ENCODE measurements at regions not wholly inside any gene's neighbourhood (a gene's known extent, or its start where the extent isn't known, plus 50 kb on each side); places are given as distances from the start of the nearest gene placed in this dataset.

DNA sequence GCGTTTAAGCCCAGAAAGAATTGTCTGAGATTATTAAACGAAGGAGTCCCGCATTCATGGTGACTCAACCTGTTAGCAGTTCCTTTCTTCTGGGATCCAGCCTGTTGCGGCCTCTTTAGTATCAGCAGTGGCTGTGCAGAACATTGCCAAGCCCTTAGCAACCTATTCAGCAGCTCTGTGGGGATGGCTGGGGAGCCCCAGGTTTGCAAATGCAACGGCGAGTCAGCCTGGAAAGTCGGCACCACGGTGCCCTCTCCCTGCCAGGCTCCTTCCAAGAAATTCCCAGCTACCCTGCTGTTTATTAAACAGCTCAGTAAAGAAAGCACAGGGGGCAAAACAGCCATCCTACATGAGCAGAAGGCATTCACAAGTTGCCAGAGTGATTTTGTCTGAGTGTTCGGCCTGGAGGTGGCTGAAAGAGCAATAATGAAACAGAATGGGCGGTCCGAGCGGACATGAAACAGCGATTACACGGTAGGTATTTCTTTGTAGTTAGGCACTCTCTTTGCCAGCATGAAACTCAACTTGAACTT is 198.3 kb downstream of the BAMBI start:
- Histone ChIP-seq H3K36me3 (no peaks in the 10 kb centered on the region), H3K4me1 (ENCODE audit: control insufficient read depth in 1 of 2, low read depth in 2 of 2) (peaks cover 6 to 15% of the 10 kb centered on the region in 2 donors), H3K27me3 (replicated peaks; ENCODE audit: insufficient read depth) (no peaks in the 10 kb centered on the region), H3K9me3 (no peaks in the 10 kb centered on the region), H3K4me3 (no peak overlapping the region), H3K27ac (no peak overlapping the region)
- ATAC-seq (ENCODE audit: insufficient number of reproducible peaks, low FRiP score, low read depth), result no peak
- DNase-seq (ENCODE audit: low spot score), result no peak
- TF ChIP-seq, protein P1, sequence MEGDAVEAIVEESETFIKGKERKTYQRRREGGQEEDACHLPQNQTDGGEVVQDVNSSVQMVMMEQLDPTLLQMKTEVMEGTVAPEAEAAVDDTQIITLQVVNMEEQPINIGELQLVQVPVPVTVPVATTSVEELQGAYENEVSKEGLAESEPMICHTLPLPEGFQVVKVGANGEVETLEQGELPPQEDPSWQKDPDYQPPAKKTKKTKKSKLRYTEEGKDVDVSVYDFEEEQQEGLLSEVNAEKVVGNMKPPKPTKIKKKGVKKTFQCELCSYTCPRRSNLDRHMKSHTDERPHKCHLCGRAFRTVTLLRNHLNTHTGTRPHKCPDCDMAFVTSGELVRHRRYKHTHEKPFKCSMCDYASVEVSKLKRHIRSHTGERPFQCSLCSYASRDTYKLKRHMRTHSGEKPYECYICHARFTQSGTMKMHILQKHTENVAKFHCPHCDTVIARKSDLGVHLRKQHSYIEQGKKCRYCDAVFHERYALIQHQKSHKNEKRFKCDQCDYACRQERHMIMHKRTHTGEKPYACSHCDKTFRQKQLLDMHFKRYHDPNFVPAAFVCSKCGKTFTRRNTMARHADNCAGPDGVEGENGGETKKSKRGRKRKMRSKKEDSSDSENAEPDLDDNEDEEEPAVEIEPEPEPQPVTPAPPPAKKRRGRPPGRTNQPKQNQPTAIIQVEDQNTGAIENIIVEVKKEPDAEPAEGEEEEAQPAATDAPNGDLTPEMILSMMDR (IDR thresholded peaks at IDR 0.05), result no peak

DNA sequence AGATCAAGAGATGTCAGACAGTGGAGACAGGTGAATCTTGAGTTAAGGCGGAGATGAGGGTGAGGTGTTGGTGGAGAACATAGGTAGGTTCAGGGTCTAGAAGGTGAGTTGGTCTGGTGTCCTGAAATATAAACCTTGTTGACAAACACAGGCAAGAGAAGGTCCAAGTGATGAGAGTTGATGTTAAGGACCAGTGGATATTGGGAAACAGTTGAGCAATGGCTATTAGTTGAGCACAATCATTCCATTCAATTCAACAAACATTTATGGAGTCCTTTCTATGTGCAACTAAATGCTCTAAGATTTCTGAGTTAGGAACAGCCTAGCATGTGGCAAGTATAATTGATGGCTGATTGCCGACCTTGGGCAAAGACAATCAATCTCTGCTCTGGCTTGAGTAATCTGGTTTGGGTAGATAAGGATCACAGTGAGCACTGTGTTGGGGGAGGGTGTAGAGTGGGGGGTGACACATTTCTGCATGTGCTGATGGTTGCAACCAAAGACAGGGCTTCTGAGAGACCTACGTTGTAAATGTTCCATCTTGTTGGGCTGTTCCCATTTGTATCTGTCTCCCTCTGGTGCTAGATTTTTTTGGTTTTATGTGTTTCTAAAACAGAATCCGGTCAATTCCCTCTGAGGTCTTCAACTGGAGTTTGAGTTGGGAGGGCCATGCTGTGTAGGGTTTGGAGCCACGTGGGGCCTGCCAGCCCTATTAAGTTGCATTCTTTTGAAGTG is 201.1 kb downstream of the BAMBI start:
- H3K27ac ChIP-seq, result peak overlapping the region in 1 of 2 donors; percentile 93
- TF ChIP-seq, protein P1 (IDR thresholded peaks at IDR 0.05), result no peak
- no peaks in the 10 kb centered on the region for H3K27me3 ChIP-seq (replicated peaks; ENCODE audit: insufficient read depth)
- H3K4me1 ChIP-seq (ENCODE audit: control insufficient read depth in 1 of 2, low read depth in 2 of 2), result peaks cover 6 to 27% of the 10 kb centered on the region in 2 donors
- DNase-seq (ENCODE audit: low spot score) (no peak), ATAC-seq (ENCODE audit: insufficient number of reproducible peaks, low FRiP score, low read depth) (no peak)
- H3K4me3 ChIP-seq, result no peak overlapping the region
- H3K9me3 ChIP-seq, result no peaks in the 10 kb centered on the region
- no peaks in the 10 kb centered on the region for H3K36me3 ChIP-seq

DNA sequence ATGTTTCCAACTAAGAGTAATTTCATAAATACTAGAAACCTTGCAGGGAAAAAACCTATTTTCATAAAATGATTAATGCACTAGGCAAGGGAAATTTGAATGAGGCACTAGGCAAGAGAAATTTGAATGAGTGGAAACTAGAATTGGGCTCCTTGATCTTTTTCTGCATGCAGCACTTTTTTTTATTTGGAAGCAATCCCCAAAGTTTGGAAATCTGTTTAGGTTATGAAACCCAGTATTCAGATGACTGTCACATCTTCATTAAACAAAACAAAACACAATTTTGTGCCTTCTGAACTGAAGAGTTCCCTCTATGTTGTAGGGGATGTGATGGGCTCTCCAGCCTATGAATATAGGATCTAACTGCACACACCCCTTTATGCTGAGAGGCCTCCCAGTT is 201.9 kb downstream of the BAMBI start:
- TF ChIP-seq, protein P1 (IDR thresholded peaks at IDR 0.05), result no peak
- H3K9me3 ChIP-seq, result no peaks in the 10 kb centered on the region
- ATAC-seq (ENCODE audit: insufficient number of reproducible peaks, low FRiP score, low read depth), result no peak
- no peak for DNase-seq (ENCODE audit: low spot score)
- H3K36me3 ChIP-seq, result no peaks in the 10 kb centered on the region
- H3K4me3 ChIP-seq, result no peak overlapping the region
- peaks cover 6 to 27% of the 10 kb centered on the region in 2 donors for H3K4me1 ChIP-seq (ENCODE audit: control insufficient read depth in 1 of 2, low read depth in 2 of 2)
- no peaks in the 10 kb centered on the region for H3K27me3 ChIP-seq (replicated peaks; ENCODE audit: insufficient read depth)
- peak overlapping the region; percentile 76 to 93 for H3K27ac ChIP-seq

DNA sequence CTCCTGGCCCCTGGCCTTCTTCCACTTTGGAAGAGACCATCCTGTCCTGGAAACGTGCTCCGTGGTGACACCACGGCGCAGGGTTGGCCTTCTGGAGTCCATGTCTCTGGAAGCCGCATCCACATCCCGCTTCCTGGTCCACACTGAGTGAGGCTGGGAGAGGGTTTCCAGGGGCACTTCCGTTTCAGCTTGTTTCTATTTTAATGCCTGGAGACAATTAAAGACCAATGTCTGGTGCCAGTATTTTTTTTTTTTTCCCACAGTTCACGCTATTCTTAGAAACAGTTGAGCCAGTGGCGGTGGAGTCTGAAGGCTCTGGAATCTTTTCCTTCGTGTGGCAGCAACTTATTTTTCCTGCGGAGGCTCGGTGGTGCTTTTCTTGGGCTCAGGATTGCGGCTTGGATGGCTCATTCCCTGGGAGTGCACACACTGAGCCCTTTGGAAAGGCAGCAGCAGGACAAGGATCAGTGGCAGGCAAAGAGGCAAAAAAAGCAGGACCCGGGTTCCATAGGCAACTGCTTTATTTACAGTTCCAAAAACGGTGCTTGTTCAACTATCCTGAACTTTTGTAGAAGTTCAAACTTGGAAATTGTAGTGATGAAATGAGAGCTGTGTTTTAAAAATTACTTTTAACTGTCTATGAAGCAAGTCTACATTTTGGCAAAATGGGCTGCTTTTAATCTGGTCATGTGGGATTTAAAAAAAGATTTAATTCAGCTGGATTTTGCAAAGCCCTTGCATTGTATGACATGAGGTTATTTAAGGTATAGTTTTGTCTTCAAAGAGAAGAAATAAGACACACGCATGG is 202.8 kb downstream of the BAMBI start:
- peak overlapping the region; percentile 54 for H3K4me3 ChIP-seq
- H3K4me1 ChIP-seq (ENCODE audit: control insufficient read depth in 1 of 2, low read depth in 2 of 2), result peaks cover 6 to 27% of the 10 kb centered on the region in 2 donors
- peak overlapping the region; percentile 76 to 93 for H3K27ac ChIP-seq
- H3K36me3 ChIP-seq, result no peaks in the 10 kb centered on the region
- no peaks in the 10 kb centered on the region for H3K27me3 ChIP-seq (replicated peaks; ENCODE audit: insufficient read depth)
- no peaks in the 10 kb centered on the region for H3K9me3 ChIP-seq
- DNase-seq (ENCODE audit: low spot score), result no peak
- peak; percentile 70 for ATAC-seq (ENCODE audit: insufficient number of reproducible peaks, low FRiP score, low read depth)
- TF ChIP-seq, protein P1 (IDR thresholded peaks at IDR 0.05), result no peak

DNA sequence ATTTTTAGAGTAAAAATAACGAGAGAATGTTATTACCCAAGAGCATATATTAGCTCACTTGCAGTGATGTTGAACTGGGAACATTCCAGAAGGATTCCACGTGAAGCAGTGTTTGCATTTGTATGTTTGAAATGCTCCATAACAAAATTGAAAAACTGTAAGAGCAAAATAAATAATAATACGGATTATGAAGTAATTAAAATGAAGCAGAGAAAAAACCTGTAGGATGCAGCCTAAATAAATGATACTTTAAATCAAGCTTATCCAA is 203.3 kb downstream of the BAMBI start:
- DNase-seq (ENCODE audit: low spot score), result no peak
- no peaks in the 10 kb centered on the region for H3K9me3 ChIP-seq
- peak overlapping the region; percentile 54 for H3K4me3 ChIP-seq
- H3K36me3 ChIP-seq, result no peaks in the 10 kb centered on the region
- TF ChIP-seq, protein P1 (IDR thresholded peaks at IDR 0.05), result no peak
- peak overlapping the region; percentile 76 to 93 for H3K27ac ChIP-seq
- H3K4me1 ChIP-seq (ENCODE audit: control insufficient read depth in 1 of 2, low read depth in 2 of 2), result peaks cover 6 to 27% of the 10 kb centered on the region in 2 donors
- H3K27me3 ChIP-seq (replicated peaks; ENCODE audit: insufficient read depth), result no peaks in the 10 kb centered on the region
- ATAC-seq (ENCODE audit: insufficient number of reproducible peaks, low FRiP score, low read depth), result no peak

Measured in thoracic aorta (tissue), 2 donors.